EH (cell line): ENCODE measurements at regions not wholly inside any gene's neighbourhood (a gene's known extent, or its start where the extent isn't known, plus 50 kb on each side); places are given as distances from the start of the nearest gene placed in this dataset.
A peak's percentile ranks its signal among the peaks of the same experiment; 100 is the strongest.
"Not testable (repeated sequence)": the region's sequence is repeated elsewhere in the genome, so short reads cannot be mapped to it uniquely, and the experiment has no call there.

ENCODE experiments used
- DNase-seq: peaks from one replicate; pipeline ENCODE4 v3.0.0-alpha.2; 2015; ENCODE audit warnings: low read depth

DNA sequence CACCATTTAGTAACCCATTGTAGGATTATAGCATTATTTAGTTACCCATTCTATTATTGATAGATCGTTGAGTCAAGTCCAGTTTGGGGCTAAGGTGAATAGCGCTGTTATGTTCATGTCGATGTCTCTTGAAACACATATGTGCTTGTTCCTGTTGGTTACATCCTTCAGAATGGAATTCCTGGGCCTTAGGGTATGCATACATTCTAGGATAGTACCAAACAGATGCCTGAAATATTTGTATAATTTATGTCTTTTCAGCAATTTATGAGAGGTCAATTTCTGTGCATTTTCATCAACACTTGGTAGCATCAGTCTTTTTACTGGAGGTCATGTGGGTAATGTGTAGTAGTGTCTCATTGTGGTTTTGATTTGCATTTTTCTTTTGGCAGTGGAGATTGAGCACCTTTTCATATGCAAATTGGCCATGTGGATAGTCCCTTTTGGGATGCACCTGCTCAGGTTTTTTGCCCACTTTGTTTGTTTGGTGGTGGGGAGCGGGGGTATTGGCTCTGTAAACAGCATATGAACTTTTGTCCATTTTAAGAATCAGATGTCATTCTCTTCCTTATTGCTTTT, 104.2 kb downstream of the CDRT15L2 start:
- not testable (repeated sequence) for DNase-seq

DNA sequence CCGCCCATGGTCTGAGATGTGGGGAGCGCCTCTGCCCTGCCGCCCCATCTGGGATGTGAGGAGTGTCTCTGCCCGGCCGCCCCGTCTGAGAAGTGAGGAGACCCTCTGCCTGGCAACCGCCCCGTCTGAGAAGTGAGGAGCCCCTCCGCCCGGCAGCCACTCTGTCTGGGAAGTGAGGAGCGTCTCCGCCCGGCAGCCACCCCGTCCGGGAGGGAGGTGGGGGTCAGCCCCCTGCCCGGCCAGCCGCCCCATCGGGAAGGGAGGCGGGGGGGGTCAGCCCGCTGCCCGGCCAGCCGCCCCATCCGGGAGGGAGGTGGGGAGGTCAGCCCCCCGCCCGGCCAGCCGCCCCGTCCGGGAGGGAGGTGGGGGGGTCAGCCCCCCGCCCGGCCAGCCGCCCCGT, 105.5 kb downstream of the CDRT15L2 start:
- DNase-seq = not testable (repeated sequence)

DNA sequence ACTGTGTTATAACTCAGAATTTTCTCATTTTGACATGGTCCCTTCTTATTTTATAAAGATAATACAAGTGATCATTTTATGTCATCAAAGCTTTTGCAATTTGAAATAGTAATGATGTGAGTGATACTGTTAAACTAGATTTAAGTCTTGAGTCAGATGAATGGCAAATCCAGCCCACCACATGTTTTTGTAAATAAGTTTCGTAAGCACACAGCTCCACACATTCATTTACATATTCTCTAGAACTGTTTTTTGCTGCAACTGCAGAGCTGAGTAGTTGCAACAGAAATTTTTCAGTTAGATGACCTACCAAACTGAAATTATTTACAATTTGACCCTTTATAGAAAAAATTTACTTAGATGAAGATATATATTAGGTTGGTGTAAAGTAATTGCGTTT, 108.1 kb downstream of the CDRT15L2 start:
- DNase-seq = not testable (repeated sequence)

DNA sequence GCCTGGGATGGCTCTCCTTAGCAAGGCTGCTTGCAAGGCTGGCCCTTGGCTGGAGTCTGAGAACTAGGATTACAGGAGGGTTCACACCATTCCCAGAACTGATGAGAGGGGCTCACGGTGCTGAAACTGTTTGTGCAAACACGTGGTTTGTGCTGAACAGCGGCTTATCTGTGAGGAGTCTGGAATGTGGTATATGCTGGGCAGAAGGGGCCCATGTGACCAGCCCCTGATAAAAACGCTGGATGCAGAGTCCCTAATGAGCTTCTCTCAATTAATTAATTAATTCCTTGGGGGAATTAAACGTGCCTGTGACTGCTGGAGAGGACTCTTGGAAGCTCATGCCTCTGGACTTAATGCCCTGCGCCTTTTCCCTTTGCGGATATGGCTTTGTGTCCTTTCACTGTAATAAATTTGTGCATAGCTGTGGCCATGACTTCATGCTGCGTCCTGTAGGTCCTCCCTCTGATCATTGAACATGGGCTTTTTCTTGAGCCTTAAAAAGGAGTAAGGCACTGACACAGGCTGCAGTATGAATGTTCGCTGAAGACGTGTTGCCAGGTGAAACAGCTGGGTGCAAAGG, 109.7 kb downstream of the CDRT15L2 start:
- DNase-seq = not testable (repeated sequence)

DNA sequence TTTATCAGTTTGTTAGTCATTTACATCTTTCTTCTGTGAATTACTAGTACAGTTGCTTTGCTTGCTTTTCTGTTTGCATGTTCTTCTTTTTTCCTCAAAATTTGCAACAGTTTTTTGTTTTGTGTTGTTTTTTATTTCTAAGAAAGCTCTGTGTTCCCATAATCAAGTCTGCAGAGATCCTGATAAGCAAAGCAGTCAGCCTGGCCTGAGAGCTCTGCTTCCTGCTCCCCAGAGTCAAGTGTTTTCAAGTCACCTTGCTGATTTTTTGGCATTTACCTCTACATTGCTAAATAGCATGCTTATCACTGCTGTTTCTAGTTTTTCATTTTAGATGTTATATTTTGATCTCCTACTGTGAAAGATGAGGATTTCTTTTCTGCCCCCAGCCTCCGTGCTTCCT, 113.2 kb downstream of the CDRT15L2 start:
- not testable (repeated sequence) for DNase-seq

DNA sequence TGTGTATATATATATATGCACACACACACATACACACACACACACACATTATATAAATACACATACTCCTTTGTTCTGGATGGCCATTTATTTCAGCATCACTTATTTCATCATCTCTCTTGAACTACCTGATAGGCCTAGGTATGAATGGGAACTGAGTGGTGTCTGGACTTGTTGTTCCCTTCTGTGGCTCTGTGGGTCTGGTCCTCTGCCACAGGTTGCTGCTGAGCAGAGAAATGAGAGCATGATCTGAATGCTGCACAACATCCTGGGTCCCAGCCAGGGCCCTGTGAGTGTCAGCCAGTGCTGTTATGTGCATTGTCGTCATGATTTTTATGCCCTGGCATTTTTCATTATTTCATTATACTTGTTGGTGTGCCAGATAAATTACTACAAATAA, 116.3 kb downstream of the CDRT15L2 start:
- not testable (repeated sequence) for DNase-seq

DNA sequence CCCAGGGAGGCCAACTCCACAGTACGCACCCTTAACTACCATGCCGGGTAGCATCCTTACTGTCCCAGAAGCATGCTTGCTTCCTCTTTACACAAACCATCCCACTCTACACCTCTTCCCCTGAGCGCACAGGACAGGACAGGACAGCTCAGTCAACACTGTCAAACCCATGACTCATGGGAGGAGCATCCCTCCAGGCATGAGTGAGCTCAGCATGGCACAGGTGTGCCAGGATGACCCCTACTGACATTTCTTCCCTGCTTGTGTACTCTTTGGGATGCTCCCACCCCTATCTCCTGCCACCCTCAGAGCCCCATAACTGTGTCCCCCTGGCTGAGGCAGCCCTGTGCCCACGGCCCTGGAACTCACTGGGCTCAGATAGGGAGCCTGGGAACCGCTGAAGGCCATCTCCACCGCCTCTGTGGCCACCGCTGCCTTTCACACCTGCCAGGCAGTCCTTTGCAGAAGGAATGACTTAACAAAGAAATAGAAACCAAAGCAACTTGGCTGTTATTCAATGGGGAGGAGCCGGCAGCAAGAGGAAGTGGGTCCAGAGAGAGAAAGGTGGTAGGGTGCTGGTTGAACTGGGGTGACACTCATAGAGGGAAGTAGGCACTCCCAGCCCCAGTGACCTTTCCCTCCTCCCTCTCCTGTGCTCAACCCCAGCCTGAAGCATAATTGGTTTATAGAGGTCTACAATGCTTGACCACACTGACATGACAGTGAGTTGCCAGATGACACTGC, 119.1 kb downstream of the CDRT15L2 start:
- not testable (repeated sequence) for DNase-seq

DNA sequence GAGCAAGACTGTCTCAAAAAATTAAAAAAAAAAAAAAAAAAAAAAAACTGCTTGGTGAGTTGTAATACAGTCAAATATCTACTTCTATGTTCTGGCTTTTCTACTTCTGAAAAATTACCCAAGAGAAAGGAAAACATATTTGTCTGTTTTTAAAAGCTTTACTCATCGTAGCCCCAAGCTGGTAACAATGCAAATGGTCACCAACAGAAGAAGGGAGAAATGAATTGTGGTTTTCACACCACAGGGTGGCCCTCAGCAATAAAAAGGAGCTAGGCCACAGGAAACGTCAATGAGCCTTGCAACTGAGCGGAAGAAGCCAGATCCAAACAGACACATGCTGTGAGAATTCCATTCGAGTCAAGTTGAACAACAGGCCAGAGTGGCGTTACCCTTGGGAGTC, 121.0 kb downstream of the CDRT15L2 start:
- peak; percentile 21 for DNase-seq

DNA sequence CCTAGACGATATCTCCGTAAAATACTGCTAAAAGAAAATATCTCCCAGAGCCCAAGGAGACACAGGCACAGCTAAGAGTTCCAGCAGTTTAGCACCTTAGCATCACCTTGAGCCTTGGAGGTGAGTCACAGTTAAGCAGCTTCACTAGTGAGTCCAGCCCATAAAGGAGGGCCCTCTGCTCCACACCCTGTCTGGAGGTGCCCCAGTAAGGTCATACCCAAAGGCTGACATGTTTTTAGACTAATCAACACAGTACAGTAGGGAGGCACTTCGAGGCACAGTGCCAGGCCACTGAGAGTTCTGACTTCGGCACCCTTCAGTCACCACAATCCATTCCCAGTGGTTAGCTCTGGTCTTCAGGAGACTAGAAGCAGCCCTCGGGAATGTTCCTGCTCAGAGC, 121.8 kb downstream of the CDRT15L2 start:
- not testable (repeated sequence) for DNase-seq

DNA sequence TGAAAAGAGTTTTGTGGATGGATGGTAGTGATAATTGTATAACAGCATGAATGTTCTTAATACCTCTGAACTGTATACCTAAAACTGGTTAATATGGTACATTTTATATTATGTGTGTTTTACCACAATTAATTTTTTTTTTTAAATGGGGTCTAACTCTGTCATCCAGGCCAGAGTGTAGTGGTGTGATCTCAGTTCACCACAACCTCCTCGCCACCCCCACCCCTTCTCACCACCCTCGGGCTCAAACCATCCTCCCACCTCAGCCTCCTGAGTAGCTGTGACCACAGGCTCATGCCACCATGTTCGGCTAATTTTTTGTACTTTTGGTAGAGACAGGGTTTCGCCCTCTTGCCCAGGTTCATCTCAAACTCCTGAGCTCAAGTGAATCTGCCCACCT, 123.2 kb downstream of the CDRT15L2 start:
- no peak for DNase-seq

DNA sequence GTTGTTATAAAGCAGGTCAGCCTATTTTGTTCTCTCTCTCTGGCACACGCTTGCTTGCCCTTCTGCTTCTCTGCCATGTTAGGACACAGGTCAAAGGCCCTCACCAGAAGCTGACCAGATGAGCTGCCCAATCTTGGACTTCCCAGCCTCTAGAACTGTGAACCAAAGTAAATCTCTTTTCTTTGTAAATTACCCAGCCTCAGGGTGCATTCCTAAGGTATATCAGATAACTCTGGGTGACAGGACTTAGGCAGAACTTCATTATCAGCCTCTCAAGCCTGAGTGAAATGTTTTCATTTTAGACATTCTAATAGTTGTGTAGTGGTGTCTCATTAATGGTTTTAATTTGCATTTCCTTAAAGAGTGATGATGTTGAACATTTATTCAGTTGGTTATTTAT, 124.3 kb downstream of the CDRT15L2 start:
- DNase-seq = no peak

DNA sequence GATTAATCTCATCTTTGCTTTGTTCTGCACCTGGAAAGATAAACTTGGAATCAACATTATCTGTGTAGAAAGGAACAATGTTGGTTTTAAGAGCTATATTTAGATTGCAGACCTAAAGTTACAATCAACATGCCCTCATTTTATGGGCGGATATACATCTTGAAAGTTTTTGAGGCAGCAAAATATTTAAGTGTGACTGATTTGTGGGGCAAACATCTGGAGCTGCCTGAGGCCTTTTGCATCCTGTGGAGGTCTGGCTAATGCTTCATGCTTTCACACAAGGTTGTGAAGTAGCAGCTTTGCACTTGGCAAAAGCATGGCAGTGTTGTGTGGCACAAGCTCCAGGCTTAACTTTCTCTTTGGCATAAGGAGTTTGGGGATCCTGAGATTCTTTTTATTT, 125.7 kb downstream of the CDRT15L2 start:
- DNase-seq = not testable (repeated sequence)

DNA sequence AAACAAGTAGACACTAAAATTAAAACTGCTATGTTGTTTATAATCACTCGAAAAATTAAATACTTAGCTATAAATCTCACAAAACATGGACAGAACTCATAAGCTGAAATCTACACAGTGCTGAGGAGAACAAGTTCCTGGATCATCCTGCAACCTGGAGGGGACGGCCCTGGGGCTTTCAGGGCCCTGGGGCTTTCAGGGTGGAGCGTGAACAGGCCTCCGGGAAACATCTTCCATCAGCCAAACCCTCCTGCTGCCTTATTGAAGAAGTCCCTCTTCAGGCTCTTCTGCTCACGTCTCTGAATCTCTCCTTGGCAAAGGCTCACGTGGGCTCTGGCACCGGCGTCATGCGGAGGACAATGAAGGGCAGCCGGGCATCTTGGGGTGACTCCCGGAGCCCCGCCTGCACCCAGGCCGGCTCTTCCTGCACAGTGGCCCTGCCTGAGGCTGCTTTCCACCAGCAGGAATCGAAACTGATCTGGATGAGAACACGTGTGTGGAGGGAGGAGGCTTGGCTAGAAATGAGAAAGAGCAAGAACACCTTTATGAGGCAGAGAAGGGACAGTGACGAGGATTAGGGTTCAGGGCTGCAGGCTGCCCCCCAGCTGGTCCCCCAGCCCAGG, 127.3 kb downstream of the CDRT15L2 start:
- no peak for DNase-seq

DNA sequence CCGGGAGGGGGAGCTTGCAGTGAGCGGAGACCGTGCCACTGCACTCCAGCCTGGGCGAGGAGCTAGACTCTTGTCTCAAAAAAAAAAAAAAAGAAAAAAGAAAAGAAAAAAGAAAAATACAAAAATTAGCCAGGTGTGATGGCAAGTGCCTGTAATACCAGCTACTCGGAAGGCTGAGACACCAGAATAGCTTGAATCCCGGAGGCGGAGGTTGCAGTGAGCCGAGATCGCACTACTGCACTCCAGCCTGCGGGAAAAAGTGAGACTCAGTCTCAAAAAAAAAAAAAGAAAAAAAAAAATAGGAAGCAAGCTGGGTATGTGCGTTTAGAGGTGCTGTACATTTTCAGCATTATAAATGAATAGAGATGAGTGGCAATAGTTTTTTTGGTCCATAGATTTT, 129.3 kb downstream of the CDRT15L2 start:
- not testable (repeated sequence) for DNase-seq

DNA sequence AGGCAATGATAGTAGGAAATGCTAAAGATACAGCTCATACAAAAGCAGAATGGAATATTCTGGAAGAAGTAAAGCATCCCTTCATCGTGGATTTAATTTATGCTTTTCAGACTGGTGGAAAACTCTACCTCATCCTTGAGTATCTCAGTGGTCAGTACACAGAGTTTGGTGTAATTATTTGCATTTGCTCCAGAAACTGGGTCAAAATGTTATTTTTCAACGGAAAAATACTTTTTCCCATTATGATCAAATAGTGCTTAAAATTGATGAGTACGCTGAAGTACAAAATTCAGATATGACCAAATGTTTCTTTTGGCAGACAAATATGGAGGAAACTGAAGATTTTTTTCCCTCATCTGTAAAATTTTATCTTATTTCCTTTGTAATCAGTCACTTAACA, 137.0 kb downstream of the CDRT15L2 start:
- not testable (repeated sequence) for DNase-seq

DNA sequence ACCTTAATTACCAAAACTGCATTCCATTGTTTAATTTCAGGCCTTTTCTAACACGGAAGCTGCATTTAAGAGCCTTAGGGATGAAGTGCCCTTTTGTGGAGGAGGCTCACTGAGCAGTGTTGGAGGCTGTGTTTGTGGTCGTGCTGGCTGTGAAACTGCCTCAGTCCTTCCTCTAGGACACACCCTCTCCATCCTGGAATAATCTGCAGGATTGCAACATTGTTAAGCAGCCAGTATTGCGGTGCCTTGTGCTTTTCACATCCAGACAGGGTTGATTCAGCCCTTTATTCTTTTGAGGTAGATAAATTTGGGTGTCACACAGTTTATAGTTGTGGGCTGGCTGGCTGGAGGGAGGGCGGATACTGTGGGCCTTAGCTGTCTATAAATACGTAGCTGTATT, 141.6 kb downstream of the CDRT15L2 start:
- DNase-seq = no peak

DNA sequence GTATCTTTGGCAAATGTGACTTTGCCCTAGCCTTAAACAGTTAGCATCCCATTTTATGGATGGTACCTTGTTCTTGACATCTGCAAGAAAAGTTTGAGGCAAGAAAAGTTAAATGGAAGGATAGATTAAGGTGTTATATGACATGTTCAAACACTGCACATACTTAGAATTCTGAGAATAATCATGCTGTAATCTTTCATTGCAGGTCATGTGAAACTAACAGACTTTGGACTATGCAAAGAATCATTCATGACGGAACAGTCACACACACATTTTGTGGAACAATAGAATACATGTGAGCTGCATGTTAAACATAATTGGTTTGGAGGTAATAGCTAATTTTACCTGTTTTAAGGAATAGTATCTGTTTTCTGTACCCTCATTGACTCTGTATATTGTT, 144.9 kb downstream of the CDRT15L2 start:
- not testable (repeated sequence) for DNase-seq

DNA sequence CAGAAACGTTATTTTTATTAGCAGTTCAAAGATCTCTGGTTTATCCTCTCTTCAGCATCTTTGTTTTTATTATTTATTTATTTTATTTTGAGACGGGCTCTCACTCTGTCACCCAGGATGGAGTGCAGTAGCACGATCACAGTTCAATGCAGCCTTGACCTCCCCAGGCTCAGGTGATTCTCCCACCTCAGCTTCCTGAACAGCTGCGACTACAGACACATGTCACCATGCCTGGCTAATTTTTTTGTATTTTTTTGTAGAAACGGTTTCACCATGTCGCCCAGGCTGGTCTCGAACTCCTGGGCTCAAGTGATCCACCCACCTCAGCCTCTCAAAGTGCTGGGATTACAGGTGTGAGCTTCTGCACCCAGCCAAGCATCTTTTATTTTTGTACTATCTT, 147.7 kb downstream of the CDRT15L2 start:
- DNase-seq = not testable (repeated sequence)

DNA sequence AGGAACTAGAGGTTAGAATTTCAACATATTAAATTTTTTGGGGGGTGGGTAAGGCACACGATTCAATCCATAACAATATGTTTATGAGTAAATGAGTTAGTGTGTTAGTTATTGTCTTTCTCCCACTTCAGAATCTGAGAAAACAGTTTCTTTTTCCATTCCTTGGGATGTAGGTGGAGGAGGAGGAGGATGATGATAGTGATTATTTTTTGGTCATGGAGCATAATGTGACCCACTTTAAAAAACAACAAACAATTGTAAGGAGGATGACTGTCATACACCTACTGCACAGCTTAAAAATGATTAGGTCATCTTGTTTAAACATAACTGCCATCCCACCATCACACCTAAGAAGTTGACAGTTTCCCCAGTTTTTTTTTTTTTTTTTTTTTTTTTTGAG, 148.7 kb downstream of the CDRT15L2 start:
- DNase-seq = no peak

DNA sequence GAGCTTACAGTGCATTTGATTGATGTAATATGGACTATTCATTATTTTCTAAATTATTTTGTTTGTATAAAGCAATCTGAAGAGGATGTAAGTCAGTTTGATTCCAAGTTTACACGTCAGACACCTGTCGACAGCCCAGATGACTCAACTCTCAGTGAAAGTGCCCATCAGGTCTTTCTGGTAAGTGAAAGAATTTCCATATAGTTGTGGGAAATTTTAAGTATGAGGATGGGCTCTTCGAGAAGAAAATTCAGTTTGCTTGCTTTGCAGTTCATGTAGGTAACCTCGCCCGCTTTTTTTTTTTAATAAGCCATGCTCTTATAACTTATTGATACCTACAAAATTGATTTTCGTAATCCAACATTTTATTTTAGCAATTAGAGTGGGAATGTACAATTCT, 151.6 kb downstream of the CDRT15L2 start:
- DNase-seq = not testable (repeated sequence)

DNA sequence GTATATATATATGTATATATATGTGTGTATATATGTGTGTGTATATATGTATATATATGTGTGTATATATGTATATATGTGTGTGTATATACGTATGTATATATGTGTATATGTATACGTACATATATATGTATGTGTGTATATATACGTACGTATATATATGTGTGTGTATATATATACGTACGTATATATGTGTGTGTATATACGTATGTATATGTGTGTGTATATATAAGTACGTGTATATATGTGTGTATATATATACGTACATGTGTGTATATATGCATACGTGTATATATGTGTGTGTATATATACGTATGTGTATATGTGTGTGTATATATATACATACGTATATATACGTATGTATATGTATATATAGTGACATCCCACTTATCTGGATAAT, 154.4 kb downstream of the CDRT15L2 start:
- DNase-seq = no peak

DNA sequence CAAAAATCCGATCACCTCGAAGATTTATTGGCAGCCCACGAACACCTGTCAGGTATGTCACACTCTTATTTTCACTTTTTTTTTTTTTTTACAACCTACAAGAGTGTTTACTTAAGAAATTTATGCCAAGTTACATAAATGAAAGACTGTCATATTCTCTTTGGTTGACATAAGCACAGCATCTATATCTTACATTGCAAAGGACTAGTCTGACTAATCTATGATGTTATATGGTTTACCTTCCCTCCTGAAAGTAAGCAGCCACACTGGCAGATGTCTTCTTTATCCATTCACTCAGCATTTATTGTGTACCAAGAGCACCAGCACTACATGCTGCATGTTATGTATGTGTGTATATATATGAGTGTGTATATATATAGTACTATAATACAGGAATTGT, 156.3 kb downstream of the CDRT15L2 start:
- no peak for DNase-seq

DNA sequence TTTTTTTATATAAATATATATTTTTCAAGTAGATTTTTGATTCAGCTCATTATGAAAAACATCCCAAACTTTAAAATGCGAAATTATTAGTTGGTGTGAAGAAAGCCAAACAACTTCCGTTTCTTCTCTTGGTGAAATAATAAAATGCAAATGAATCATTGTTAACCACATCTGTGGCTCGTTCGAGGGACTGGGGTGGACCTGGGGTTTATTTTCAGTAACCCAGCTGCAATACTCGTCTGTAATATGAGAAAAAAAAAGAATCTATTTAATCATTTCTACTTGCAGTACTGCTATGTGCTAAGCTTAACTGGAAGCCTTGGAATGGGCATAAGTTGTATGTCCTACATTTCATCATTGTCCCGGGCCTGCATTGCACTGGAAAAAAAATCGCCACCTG, 158.1 kb downstream of the CDRT15L2 start:
- DNase-seq = not testable (repeated sequence)
